Fibroblast of mammary gland (primary cell): ENCODE measurements at regions not wholly inside any gene's neighbourhood (a gene's known extent, or its start where the extent isn't known, plus 50 kb on each side); places are given as distances from the start of the nearest gene placed in this dataset.

ENCODE experiments used
- DNase-seq: peaks from one replicate; pipeline ENCODE4 v3.0.0-alpha.2; 2010; ENCODE audit warnings: low read depth
- H3K4me3 ChIP-seq: 2 replicates; pipeline ENCODE4 v1.5.1; 2011; ENCODE audit warnings: low read depth, mild to moderate bottlenecking, low read length, moderate library complexity; ENCODE audit not compliant: control insufficient read depth
- TF ChIP-seq, protein P1 (sequence below): conservative IDR thresholded peaks from 2 replicates; pipeline ENCODE4 v1.5.1; 2011; ENCODE audit warnings: low read depth, low read length, inconsistent platforms; ENCODE audit not compliant: control insufficient read depth, insufficient read depth

DNA sequence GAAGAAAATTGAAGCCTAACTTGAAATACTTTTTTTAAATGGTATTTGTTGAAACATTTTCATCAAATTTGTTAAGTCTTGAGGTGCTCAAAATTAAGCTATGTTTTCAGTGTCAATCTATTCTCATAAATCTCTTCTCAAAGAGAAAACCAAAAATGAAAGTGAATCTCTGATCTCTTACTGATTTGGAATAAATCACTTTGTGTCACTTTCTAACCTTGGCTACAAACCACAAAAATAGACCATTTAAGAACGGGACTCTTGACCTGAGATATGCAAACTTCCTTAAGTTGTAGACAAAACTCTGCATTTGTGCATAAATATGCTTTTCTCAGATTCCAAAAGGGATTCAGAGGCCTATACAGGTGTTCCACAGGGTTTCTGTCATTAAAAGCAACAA, 192.9 kb downstream of the SEC23A start:
- no peak overlapping the region for H3K4me3 ChIP-seq
- TF ChIP-seq, protein P1, sequence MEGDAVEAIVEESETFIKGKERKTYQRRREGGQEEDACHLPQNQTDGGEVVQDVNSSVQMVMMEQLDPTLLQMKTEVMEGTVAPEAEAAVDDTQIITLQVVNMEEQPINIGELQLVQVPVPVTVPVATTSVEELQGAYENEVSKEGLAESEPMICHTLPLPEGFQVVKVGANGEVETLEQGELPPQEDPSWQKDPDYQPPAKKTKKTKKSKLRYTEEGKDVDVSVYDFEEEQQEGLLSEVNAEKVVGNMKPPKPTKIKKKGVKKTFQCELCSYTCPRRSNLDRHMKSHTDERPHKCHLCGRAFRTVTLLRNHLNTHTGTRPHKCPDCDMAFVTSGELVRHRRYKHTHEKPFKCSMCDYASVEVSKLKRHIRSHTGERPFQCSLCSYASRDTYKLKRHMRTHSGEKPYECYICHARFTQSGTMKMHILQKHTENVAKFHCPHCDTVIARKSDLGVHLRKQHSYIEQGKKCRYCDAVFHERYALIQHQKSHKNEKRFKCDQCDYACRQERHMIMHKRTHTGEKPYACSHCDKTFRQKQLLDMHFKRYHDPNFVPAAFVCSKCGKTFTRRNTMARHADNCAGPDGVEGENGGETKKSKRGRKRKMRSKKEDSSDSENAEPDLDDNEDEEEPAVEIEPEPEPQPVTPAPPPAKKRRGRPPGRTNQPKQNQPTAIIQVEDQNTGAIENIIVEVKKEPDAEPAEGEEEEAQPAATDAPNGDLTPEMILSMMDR, result no peak
- DNase-seq, result no peak

DNA sequence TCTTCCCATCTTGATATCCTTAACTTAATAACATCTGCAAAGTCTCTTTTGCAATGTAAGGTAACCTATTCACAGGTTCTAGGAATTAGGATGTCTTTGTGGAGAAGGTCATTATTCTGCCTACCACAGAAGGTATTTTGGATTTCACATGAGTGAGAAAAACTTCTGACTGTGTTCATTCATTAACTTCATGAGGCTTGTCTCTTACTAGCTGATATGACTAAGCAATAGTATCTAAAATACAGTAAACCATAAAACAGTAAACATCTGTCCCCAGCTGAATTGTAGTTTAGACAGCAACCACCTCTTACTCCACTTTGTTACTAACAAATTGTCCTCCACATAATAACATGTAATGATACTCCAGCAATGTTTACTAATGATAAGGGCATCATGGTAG, 198.1 kb downstream of the SEC23A start:
- no peak overlapping the region for H3K4me3 ChIP-seq
- DNase-seq, result no peak
- TF ChIP-seq, protein P1, result no peak

DNA sequence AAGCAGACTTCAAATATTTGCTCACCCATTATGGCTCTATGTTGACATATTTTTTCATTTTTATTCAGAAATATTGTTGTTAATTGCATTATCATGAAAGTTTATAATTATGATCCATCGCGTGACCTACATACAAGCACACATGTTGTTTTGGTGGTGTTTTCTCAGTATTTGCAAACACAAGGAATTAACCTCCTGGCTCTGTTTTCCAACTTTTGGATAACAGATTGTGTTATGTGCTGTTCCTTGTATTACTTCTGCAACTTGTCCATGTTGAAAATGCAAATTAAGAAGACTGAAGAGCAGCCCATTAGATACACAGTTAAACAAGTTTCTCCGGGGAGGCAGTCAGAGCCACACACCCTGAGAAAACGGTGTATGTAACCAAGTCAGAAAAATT, 201.2 kb downstream of the SEC23A start:
- no peak overlapping the region for H3K4me3 ChIP-seq
- TF ChIP-seq, protein P1, result no peak
- no peak for DNase-seq

DNA sequence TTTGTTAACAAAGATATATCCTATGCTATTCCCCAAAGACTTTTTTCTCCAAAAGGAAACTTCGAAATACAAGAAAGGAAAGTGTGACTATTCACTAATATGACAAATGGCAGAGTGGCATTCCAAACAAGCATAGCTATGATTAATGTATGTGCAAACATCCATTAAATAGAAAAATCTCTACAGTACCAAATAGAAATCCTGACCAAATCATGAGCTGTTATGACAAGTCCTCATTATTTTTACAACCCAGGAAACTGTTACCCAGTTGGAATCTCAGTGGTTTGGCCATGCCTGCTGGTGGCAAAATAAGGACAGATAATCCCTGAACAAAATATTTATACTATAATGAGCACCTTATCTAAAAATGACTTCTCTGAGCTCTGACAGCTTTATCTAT, 202.1 kb downstream of the SEC23A start:
- DNase-seq, result no peak
- TF ChIP-seq, protein P1, result no peak
- H3K4me3 ChIP-seq, result no peak overlapping the region

DNA sequence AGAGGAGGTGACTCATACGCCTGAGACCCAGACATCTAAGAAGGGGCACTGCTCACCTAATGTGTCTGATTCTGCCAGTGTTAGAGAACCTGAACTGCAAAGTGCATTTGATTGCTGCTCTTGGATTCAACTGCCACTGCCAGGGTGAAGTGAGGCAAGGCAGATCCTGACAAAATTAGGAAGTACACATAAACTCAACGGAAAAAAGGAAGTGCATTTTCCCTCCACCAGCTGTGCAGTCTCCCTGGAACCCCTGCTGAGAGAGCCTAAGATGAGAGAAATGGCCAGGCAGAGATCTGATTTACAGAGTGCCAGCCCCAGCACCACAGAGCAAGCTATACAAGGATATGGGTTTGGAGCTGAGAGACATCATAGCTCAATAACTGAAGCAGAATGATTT, 215.3 kb downstream of the SEC23A start:
- TF ChIP-seq, protein P1, result no peak
- no peak for DNase-seq
- H3K4me3 ChIP-seq, result no peak overlapping the region

DNA sequence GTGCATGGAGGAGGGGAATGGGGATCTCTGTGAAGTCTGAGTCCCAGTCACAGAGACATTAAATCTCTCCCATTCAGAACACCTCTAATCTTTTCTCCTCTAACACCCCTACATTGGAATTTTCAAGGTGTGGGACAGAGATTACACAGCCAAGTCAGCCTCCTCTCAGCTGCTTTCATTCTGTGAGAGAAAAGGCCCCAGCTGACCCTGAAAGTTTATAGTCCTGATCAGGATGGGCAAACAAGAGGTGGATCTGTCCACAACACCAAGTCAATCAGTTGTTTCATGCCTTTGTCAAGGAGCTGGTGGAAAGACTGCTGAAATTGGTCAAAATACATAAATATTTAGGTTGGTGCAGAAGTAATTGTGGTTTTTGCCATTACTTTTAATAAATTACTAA, 218.9 kb downstream of the SEC23A start:
- TF ChIP-seq, protein P1, result no peak
- no peak overlapping the region for H3K4me3 ChIP-seq
- no peak for DNase-seq

DNA sequence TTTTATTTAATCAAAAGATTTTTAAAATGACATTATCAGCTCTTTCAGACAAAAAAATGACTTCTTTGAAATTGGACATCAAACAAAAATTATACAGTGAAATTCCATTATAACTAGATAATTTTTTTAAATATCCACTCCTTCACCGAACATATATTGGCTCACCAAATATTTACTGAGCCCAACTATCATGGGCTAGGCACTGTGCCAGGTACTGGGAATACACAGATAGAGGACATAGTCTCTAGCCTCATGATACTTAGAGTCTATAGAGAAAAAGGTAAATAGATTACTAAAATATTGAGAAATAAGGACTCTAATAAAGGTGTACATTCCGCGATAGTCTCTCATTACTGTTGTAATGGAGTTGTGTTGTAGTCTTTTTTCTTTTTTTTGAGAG, 219.9 kb downstream of the SEC23A start:
- DNase-seq, result no peak
- no peak overlapping the region for H3K4me3 ChIP-seq
- TF ChIP-seq, protein P1, result no peak
